ENCODE measurements at regions not wholly inside any gene's neighbourhood (a gene's known extent, or its start where the extent isn't known, plus 50 kb on each side); places are given as distances from the start of the nearest gene placed in this dataset.

- TF ChIP-seq EZH2phosphoT487 (IDR thresholded peaks at IDR 0.05; ENCODE audit: borderline replicate concordance, low read length): no peak
- TF ChIP-seq CTCF (IDR thresholded peaks at IDR 0.05; ENCODE audit: low read depth, low read length, poor library complexity, severe bottlenecking): no peak
- Histone ChIP-seq H3K9me3 (ENCODE audit: control insufficient read depth, insufficient read depth, low read length) (no peaks in the 10 kb centered on the region), H3K36me3 (ENCODE audit: control insufficient read depth, low read length) (no peaks in the 10 kb centered on the region), H3K4me1 (ENCODE audit: control insufficient read depth, low read length) (no peaks in the 10 kb centered on the region), H3K9me2 (replicated peaks; ENCODE audit: control insufficient read depth, low read length) (no peaks in the 10 kb centered on the region), H3F3A (ENCODE audit: control insufficient read depth, insufficient read depth) (no peaks in the 10 kb centered on the region), H3K79me2 (ENCODE audit: control insufficient read depth, low read length) (no peaks in the 10 kb centered on the region), H3K4me3 (ENCODE audit: low read length) (no peak overlapping the region), H4K20me1 (ENCODE audit: control insufficient read depth, insufficient read depth, low read depth, low read length) (no peaks in the 10 kb centered on the region), H3K27me3 (ENCODE audit: control insufficient read depth, low read length) (no peaks in the 10 kb centered on the region), H3K4me2 (ENCODE audit: low read length) (no peak overlapping the region), H3K27ac (ENCODE audit: low read depth, low read length) (no peak overlapping the region)
Measured at GRCh38 chr16:56109205-56109604, 82.1 kb upstream of the GNAO1 start.

- no peak overlapping the region for H3K4me3 ChIP-seq (ENCODE audit: low read length)
- no peaks in the 10 kb centered on the region for H3K79me2 ChIP-seq (ENCODE audit: control insufficient read depth, low read length)
- no peaks in the 10 kb centered on the region for H3K9me3 ChIP-seq (ENCODE audit: control insufficient read depth, insufficient read depth, low read length)
- no peaks in the 10 kb centered on the region for H3F3A ChIP-seq (ENCODE audit: control insufficient read depth, insufficient read depth)
- H3K36me3 ChIP-seq (ENCODE audit: control insufficient read depth, low read length): no peaks in the 10 kb centered on the region
- no peak overlapping the region for H3K27ac ChIP-seq (ENCODE audit: low read depth, low read length)
- H3K9me2 ChIP-seq (replicated peaks; ENCODE audit: control insufficient read depth, low read length): no peaks in the 10 kb centered on the region
- no peaks in the 10 kb centered on the region for H4K20me1 ChIP-seq (ENCODE audit: control insufficient read depth, insufficient read depth, low read depth, low read length)
- no peaks in the 10 kb centered on the region for H3K27me3 ChIP-seq (ENCODE audit: control insufficient read depth, low read length)
- H3K4me2 ChIP-seq (ENCODE audit: low read length): no peak overlapping the region
- H3K4me1 ChIP-seq (ENCODE audit: control insufficient read depth, low read length): no peaks in the 10 kb centered on the region
- TF ChIP-seq CTCF (IDR thresholded peaks at IDR 0.05; ENCODE audit: low read depth, low read length, poor library complexity, severe bottlenecking) (no peak), EZH2phosphoT487 (IDR thresholded peaks at IDR 0.05; ENCODE audit: borderline replicate concordance, low read length) (no peak)
Measured at GRCh38 chr16:56108724-56109123, 82.6 kb upstream of the GNAO1 start.

- Histone ChIP-seq H3K27ac (ENCODE audit: low read depth, low read length) (no peak overlapping the region), H3K27me3 (ENCODE audit: control insufficient read depth, low read length) (no peaks in the 10 kb centered on the region), H3K79me2 (ENCODE audit: control insufficient read depth, low read length) (no peaks in the 10 kb centered on the region), H3K36me3 (ENCODE audit: control insufficient read depth, low read length) (no peaks in the 10 kb centered on the region), H3K4me1 (ENCODE audit: control insufficient read depth, low read length) (no peaks in the 10 kb centered on the region), H3F3A (ENCODE audit: control insufficient read depth, insufficient read depth) (no peaks in the 10 kb centered on the region), H3K9me3 (ENCODE audit: control insufficient read depth, insufficient read depth, low read length) (no peaks in the 10 kb centered on the region), H3K4me3 (ENCODE audit: low read length) (no peak overlapping the region), H4K20me1 (ENCODE audit: control insufficient read depth, insufficient read depth, low read depth, low read length) (no peaks in the 10 kb centered on the region), H3K9me2 (replicated peaks; ENCODE audit: control insufficient read depth, low read length) (no peaks in the 10 kb centered on the region), H3K4me2 (ENCODE audit: low read length) (no peak overlapping the region)
- TF ChIP-seq CTCF (IDR thresholded peaks at IDR 0.05; ENCODE audit: low read depth, low read length, poor library complexity, severe bottlenecking) (no peak), EZH2phosphoT487 (IDR thresholded peaks at IDR 0.05; ENCODE audit: borderline replicate concordance, low read length) (no peak)
Measured at GRCh38 chr16:56108056-56108471, 83.2 kb upstream of the GNAO1 start.

GRCh38 chr16:56106527-56106926 is 84.8 kb upstream of the GNAO1 start:
- Histone ChIP-seq H3K36me3 (ENCODE audit: control insufficient read depth, low read length) (no peaks in the 10 kb centered on the region), H3K79me2 (ENCODE audit: control insufficient read depth, low read length) (no peaks in the 10 kb centered on the region), H3F3A (ENCODE audit: control insufficient read depth, insufficient read depth) (no peaks in the 10 kb centered on the region), H3K9me3 (ENCODE audit: control insufficient read depth, insufficient read depth, low read length) (no peaks in the 10 kb centered on the region), H3K27me3 (ENCODE audit: control insufficient read depth, low read length) (no peaks in the 10 kb centered on the region), H3K4me2 (ENCODE audit: low read length) (no peak overlapping the region), H3K4me3 (ENCODE audit: low read length) (no peak overlapping the region), H3K4me1 (ENCODE audit: control insufficient read depth, low read length) (no peaks in the 10 kb centered on the region), H4K20me1 (ENCODE audit: control insufficient read depth, insufficient read depth, low read depth, low read length) (no peaks in the 10 kb centered on the region), H3K27ac (ENCODE audit: low read depth, low read length) (no peak overlapping the region), H3K9me2 (replicated peaks; ENCODE audit: control insufficient read depth, low read length) (no peaks in the 10 kb centered on the region)
- no peak for TF ChIP-seq EZH2phosphoT487 (IDR thresholded peaks at IDR 0.05; ENCODE audit: borderline replicate concordance, low read length)
- no peak for TF ChIP-seq CTCF (IDR thresholded peaks at IDR 0.05; ENCODE audit: low read depth, low read length, poor library complexity, severe bottlenecking)
